ENCODE measurements at regions not wholly inside any gene's neighbourhood (a gene's known extent, or its start where the extent isn't known, plus 50 kb on each side); places are given as distances from the start of the nearest gene placed in this dataset.

- ATAC-seq (replicated peaks; ENCODE audit: extremely low read depth, poor library complexity, severe bottlenecking) (no peak), DNase-seq (ENCODE audit: low spot score in 2 of 2) (no peak)
- Mint-ChIP-seq H3K27me3 (no peaks in the 10 kb centered on the region), H3K27ac (ENCODE audit: low read depth) (no peak overlapping the region), H3K4me1 (no peaks in the 10 kb centered on the region), H3K4me3 (no peak overlapping the region), H3K9me3 (peaks cover 6% of the 10 kb centered on the region), H3K36me3 (ENCODE audit: insufficient read depth) (no peaks in the 10 kb centered on the region)
Measured at GRCh38 chr10:52659085-52659484, 113.5 kb downstream of the MBL2 start.

- peaks cover 27% of the 10 kb centered on the region for H3K9me3 Mint-ChIP-seq
- no peaks in the 10 kb centered on the region for H3K4me1 Mint-ChIP-seq
- no peak overlapping the region for H3K4me3 Mint-ChIP-seq
- no peak overlapping the region for H3K27ac Mint-ChIP-seq (ENCODE audit: low read depth)
- no peaks in the 10 kb centered on the region for H3K36me3 Mint-ChIP-seq (ENCODE audit: insufficient read depth)
- H3K27me3 Mint-ChIP-seq = no peaks in the 10 kb centered on the region
- no peak for DNase-seq (ENCODE audit: low spot score in 2 of 2)
- ATAC-seq (replicated peaks; ENCODE audit: extremely low read depth, poor library complexity, severe bottlenecking) = no peak
Measured at GRCh38 chr10:52662256-52662655, 110.3 kb downstream of the MBL2 start.

DNA sequence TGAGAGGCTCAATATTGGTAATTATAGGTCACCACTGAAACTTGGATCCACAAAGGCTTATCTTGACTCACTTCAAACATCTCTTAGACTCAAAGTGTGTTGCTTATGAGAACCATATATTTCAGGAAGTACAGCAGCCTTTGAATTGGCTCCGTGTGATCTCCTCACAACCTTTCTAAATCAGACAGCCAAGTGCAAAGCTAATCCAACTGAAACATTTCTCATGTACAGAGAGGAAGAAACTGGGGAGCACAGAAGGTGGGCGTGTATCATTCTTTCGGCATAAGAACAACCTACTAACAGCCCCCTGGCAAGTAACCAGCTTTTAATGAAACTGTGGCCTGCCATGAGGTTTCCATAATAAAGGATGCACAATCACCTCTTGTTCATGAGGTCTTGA, 109.4 kb downstream of the MBL2 start:
- H3K9me3 Mint-ChIP-seq = peaks cover 28% of the 10 kb centered on the region
- no peaks in the 10 kb centered on the region for H3K36me3 Mint-ChIP-seq (ENCODE audit: insufficient read depth)
- H3K27me3 Mint-ChIP-seq = no peaks in the 10 kb centered on the region
- ATAC-seq (replicated peaks; ENCODE audit: extremely low read depth, poor library complexity, severe bottlenecking) (no peak), DNase-seq (ENCODE audit: low spot score in 2 of 2) (no peak)
- no peaks in the 10 kb centered on the region for H3K4me1 Mint-ChIP-seq
- H3K4me3 Mint-ChIP-seq = no peak overlapping the region
- no peak overlapping the region for H3K27ac Mint-ChIP-seq (ENCODE audit: low read depth)

DNA sequence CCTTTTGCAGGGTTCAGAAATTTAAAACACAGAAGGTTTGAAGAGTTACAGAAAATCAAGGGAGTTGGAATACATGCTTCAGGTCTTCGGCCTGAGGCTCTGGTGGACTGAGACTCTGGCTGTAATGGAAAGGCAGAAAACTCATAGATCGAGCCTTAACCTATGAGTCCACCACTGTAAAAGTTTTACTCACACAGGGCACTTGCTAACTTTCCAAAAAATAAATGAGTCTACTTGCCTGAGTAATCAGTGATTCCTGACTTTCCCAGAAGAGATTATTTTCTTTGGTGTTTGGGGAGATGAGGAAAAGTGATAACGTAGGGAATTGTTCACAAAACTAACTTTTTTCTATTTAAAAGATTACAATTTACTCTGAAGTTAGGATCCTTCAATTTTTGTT, 108.0 kb downstream of the MBL2 start:
- Mint-ChIP-seq H3K4me3 (no peak overlapping the region), H3K27ac (ENCODE audit: low read depth) (no peak overlapping the region), H3K36me3 (ENCODE audit: insufficient read depth) (no peaks in the 10 kb centered on the region), H3K4me1 (no peaks in the 10 kb centered on the region), H3K9me3 (peaks cover 28% of the 10 kb centered on the region), H3K27me3 (no peaks in the 10 kb centered on the region)
- DNase-seq (ENCODE audit: low spot score in 2 of 2) (no peak), ATAC-seq (replicated peaks; ENCODE audit: extremely low read depth, poor library complexity, severe bottlenecking) (no peak)

DNA sequence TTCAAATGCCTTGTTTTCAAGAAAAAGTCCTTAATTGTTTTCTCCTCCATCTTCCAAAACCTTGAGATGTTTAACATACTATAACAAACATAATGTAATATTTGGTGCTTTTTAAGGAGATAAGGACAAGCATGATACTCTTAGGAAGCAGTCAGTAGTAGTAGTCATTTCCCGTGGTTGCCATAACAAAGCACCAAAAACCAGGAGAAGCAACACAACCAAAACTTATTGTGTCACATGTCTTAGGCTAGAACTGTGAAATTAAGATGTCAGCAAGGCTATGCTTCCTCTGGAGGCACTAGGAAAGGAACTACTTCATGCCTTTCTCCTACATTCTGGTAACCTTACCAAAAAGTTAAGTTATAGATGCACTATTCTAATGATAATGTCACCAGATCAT, 106.8 kb downstream of the MBL2 start:
- DNase-seq (ENCODE audit: low spot score in 2 of 2) (no peak), ATAC-seq (replicated peaks; ENCODE audit: extremely low read depth, poor library complexity, severe bottlenecking) (no peak)
- Mint-ChIP-seq H3K4me3 (no peak overlapping the region), H3K4me1 (no peaks in the 10 kb centered on the region), H3K36me3 (ENCODE audit: insufficient read depth) (no peaks in the 10 kb centered on the region), H3K9me3 (peaks cover 23% of the 10 kb centered on the region), H3K27me3 (no peaks in the 10 kb centered on the region), H3K27ac (ENCODE audit: low read depth) (no peak overlapping the region)

- H3K27me3 Mint-ChIP-seq = no peaks in the 10 kb centered on the region
- H3K27ac Mint-ChIP-seq (ENCODE audit: low read depth) = no peak overlapping the region
- H3K4me1 Mint-ChIP-seq = no peaks in the 10 kb centered on the region
- no peak for DNase-seq (ENCODE audit: low spot score in 2 of 2)
- no peaks in the 10 kb centered on the region for H3K36me3 Mint-ChIP-seq (ENCODE audit: insufficient read depth)
- no peak overlapping the region for H3K4me3 Mint-ChIP-seq
- peaks cover 23% of the 10 kb centered on the region for H3K9me3 Mint-ChIP-seq
- no peak for ATAC-seq (replicated peaks; ENCODE audit: extremely low read depth, poor library complexity, severe bottlenecking)
Measured at GRCh38 chr10:52666931-52667330, 105.7 kb downstream of the MBL2 start.

GRCh38 chr10:52668024-52668423, 104.6 kb downstream of the MBL2 start:
- no peak overlapping the region for H3K27ac Mint-ChIP-seq (ENCODE audit: low read depth)
- DNase-seq (ENCODE audit: low spot score in 2 of 2) = no peak
- ATAC-seq (replicated peaks; ENCODE audit: extremely low read depth, poor library complexity, severe bottlenecking) = no peak
- no peaks in the 10 kb centered on the region for H3K27me3 Mint-ChIP-seq
- H3K9me3 Mint-ChIP-seq = peaks cover 23% of the 10 kb centered on the region
- no peaks in the 10 kb centered on the region for H3K4me1 Mint-ChIP-seq
- H3K36me3 Mint-ChIP-seq (ENCODE audit: insufficient read depth) = no peaks in the 10 kb centered on the region
- H3K4me3 Mint-ChIP-seq = no peak overlapping the region

GRCh38 chr10:52672880-52673279, 99.7 kb downstream of the MBL2 start:
- H3K27ac Mint-ChIP-seq (ENCODE audit: low read depth) = no peak overlapping the region
- peaks cover 10% of the 10 kb centered on the region for H3K9me3 Mint-ChIP-seq
- H3K27me3 Mint-ChIP-seq = no peaks in the 10 kb centered on the region
- no peak overlapping the region for H3K4me3 Mint-ChIP-seq
- ATAC-seq (replicated peaks; ENCODE audit: extremely low read depth, poor library complexity, severe bottlenecking) (no peak), DNase-seq (ENCODE audit: low spot score in 2 of 2) (no peak)
- H3K36me3 Mint-ChIP-seq (ENCODE audit: insufficient read depth) = no peaks in the 10 kb centered on the region
- H3K4me1 Mint-ChIP-seq = no peaks in the 10 kb centered on the region

- H3K4me1 Mint-ChIP-seq = no peaks in the 10 kb centered on the region
- no peak overlapping the region for H3K4me3 Mint-ChIP-seq
- H3K27ac Mint-ChIP-seq (ENCODE audit: low read depth) = no peak overlapping the region
- peaks cover 10% of the 10 kb centered on the region for H3K9me3 Mint-ChIP-seq
- ATAC-seq (replicated peaks; ENCODE audit: extremely low read depth, poor library complexity, severe bottlenecking) (no peak), DNase-seq (ENCODE audit: low spot score in 2 of 2) (no peak)
- no peaks in the 10 kb centered on the region for H3K36me3 Mint-ChIP-seq (ENCODE audit: insufficient read depth)
- no peaks in the 10 kb centered on the region for H3K27me3 Mint-ChIP-seq
Measured at GRCh38 chr10:52673468-52673867, 99.1 kb downstream of the MBL2 start.

- Mint-ChIP-seq H3K27ac (ENCODE audit: low read depth) (no peak overlapping the region), H3K27me3 (no peaks in the 10 kb centered on the region), H3K9me3 (peaks cover 10% of the 10 kb centered on the region), H3K4me3 (no peak overlapping the region), H3K4me1 (no peaks in the 10 kb centered on the region), H3K36me3 (ENCODE audit: insufficient read depth) (no peaks in the 10 kb centered on the region)
- no peak for DNase-seq (ENCODE audit: low spot score in 2 of 2)
- no peak for ATAC-seq (replicated peaks; ENCODE audit: extremely low read depth, poor library complexity, severe bottlenecking)
Measured at GRCh38 chr10:52674474-52674873, 98.1 kb downstream of the MBL2 start.

DNA sequence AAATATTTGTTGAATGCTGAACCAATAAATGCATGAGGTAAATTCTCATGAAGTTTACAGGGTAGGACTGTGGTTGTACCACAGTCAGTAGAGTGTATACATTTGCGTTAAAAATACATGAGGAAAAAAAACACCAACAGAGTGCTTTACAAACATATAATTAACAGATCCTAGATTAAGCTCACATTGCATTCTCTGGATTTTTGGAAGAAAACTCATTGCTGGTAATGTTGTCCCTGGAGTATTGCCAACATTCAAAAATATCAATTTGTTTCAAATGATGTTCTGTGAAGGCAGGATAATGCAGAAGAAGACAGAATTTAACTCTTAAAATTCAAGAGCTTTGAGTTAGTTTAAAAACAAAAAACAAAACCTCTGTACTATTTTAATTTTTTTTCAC, 95.5 kb downstream of the MBL2 start:
- Mint-ChIP-seq H3K4me1 (no peaks in the 10 kb centered on the region), H3K9me3 (peaks cover 10% of the 10 kb centered on the region), H3K4me3 (no peak overlapping the region), H3K27me3 (no peaks in the 10 kb centered on the region), H3K27ac (ENCODE audit: low read depth) (no peak overlapping the region), H3K36me3 (ENCODE audit: insufficient read depth) (no peaks in the 10 kb centered on the region)
- no peak for DNase-seq (ENCODE audit: low spot score in 2 of 2)
- ATAC-seq (replicated peaks; ENCODE audit: extremely low read depth, poor library complexity, severe bottlenecking) = no peak

DNA sequence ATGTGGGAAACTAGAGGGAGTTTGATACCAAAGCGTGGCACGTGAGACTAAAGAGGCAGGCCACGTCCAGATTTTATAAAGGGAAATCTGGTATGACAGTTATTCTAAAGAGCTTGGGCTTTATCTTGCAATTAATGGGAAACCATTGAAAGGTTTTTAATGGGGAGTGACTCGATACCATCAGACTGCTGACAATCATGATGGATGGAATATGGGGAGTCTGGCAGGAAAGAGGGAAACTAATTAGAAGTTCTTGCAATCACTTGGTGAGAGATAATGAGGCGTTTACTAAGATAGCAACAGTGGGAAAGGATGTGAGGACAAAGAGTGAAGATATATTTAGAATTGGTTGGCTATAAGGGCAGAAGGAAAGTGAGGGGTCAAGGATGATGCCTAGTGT, 94.0 kb downstream of the MBL2 start:
- ATAC-seq (replicated peaks; ENCODE audit: extremely low read depth, poor library complexity, severe bottlenecking) = no peak

GRCh38 chr10:52679117-52679516, 93.5 kb downstream of the MBL2 start:
- no peaks in the 10 kb centered on the region for H3K27me3 Mint-ChIP-seq
- no peak overlapping the region for H3K4me3 Mint-ChIP-seq
- DNase-seq (ENCODE audit: low spot score in 2 of 2) (no peak), ATAC-seq (replicated peaks; ENCODE audit: extremely low read depth, poor library complexity, severe bottlenecking) (no peak)
- no peaks in the 10 kb centered on the region for H3K36me3 Mint-ChIP-seq (ENCODE audit: insufficient read depth)
- no peak overlapping the region for H3K27ac Mint-ChIP-seq (ENCODE audit: low read depth)
- no peaks in the 10 kb centered on the region for H3K4me1 Mint-ChIP-seq
- H3K9me3 Mint-ChIP-seq = peaks cover 10% of the 10 kb centered on the region

More for the DNA sequence above, 94.0 kb downstream of the MBL2 start:
- H3K36me3 Mint-ChIP-seq (ENCODE audit: insufficient read depth) = no peaks in the 10 kb centered on the region
- H3K27me3 Mint-ChIP-seq = no peaks in the 10 kb centered on the region
- no peak for DNase-seq (ENCODE audit: low spot score in 2 of 2)
- H3K4me3 Mint-ChIP-seq = no peak overlapping the region
- peaks cover 10% of the 10 kb centered on the region for H3K9me3 Mint-ChIP-seq
- H3K4me1 Mint-ChIP-seq = no peaks in the 10 kb centered on the region
- no peak overlapping the region for H3K27ac Mint-ChIP-seq (ENCODE audit: low read depth)

- Mint-ChIP-seq H3K27ac (ENCODE audit: low read depth) (no peak overlapping the region), H3K36me3 (ENCODE audit: insufficient read depth) (no peaks in the 10 kb centered on the region), H3K4me3 (no peak overlapping the region), H3K4me1 (no peaks in the 10 kb centered on the region), H3K9me3 (peaks cover 4% of the 10 kb centered on the region), H3K27me3 (no peaks in the 10 kb centered on the region)
- no peak for ATAC-seq (replicated peaks; ENCODE audit: extremely low read depth, poor library complexity, severe bottlenecking)
- DNase-seq (ENCODE audit: low spot score in 2 of 2) = no peak
Measured at GRCh38 chr10:52682766-52683165, 89.8 kb downstream of the MBL2 start.

Data from central memory CD8-positive, alpha-beta T cell (primary cell).